IPS-18a (cell line): ENCODE measurements at regions not wholly inside any gene's neighbourhood (a gene's known extent, or its start where the extent isn't known, plus 50 kb on each side); places are given as distances from the start of the nearest gene placed in this dataset.

ENCODE experiments used
- H3K27ac ChIP-seq: one replicate; pipeline ENCODE4 v1.5.1; 2013; ENCODE audit warnings: low read length
- H3K27me3 ChIP-seq: one replicate; pipeline ENCODE4 v1.6.1; 2013; ENCODE audit warnings: mild to moderate bottlenecking, low read length; ENCODE audit not compliant: control insufficient read depth, insufficient read depth
- H3K36me3 ChIP-seq: one replicate; pipeline ENCODE4 v1.6.1; 2013; ENCODE audit warnings: low read depth, low read length; ENCODE audit not compliant: control insufficient read depth
- H3K4me1 ChIP-seq: one replicate; pipeline ENCODE4 v1.6.1; 2013; ENCODE audit warnings: low read depth, low read length; ENCODE audit not compliant: control insufficient read depth
- H3K4me3 ChIP-seq: one replicate; pipeline ENCODE4 v1.5.1; 2013; ENCODE audit warnings: low read length
- H3K9ac ChIP-seq: one replicate; pipeline ENCODE4 v1.6.1; 2013; ENCODE audit warnings: mild to moderate bottlenecking, low read length, moderate library complexity
- H3K9me3 ChIP-seq: one replicate; pipeline ENCODE4 v1.6.1; 2013; ENCODE audit warnings: low read depth, low read length; ENCODE audit not compliant: control insufficient read depth

- Histone ChIP-seq H3K4me3 (no peak overlapping the region), H3K27me3 (no peaks in the 10 kb centered on the region)
Observed at GRCh38 chrX:39117101-39117500, 315.8 kb downstream of the MID1IP1 start.

GRCh38 chrX:39121903-39122302, 320.6 kb downstream of the MID1IP1 start:
- no peak overlapping the region for H3K27ac ChIP-seq
- no peaks in the 10 kb centered on the region for H3K4me1 ChIP-seq
- H3K9me3 ChIP-seq = peaks cover 16% of the 10 kb centered on the region
- no peak overlapping the region for H3K9ac ChIP-seq
- no peaks in the 10 kb centered on the region for H3K36me3 ChIP-seq
- H3K4me3 ChIP-seq = no peak overlapping the region
- H3K27me3 ChIP-seq = no peaks in the 10 kb centered on the region

More at GRCh38 chrX:39117101-39117500, 315.8 kb downstream of the MID1IP1 start:
- Histone ChIP-seq H3K27ac (no peak overlapping the region), H3K9me3 (peaks cover 20% of the 10 kb centered on the region), H3K9ac (no peak overlapping the region), H3K36me3 (no peaks in the 10 kb centered on the region), H3K4me1 (no peaks in the 10 kb centered on the region)

- H3K27ac ChIP-seq = no peak overlapping the region
- no peak overlapping the region for H3K4me3 ChIP-seq
- H3K9ac ChIP-seq = no peak overlapping the region
- H3K4me1 ChIP-seq = no peaks in the 10 kb centered on the region
- no peaks in the 10 kb centered on the region for H3K36me3 ChIP-seq
- peaks cover 12% of the 10 kb centered on the region for H3K9me3 ChIP-seq
- no peaks in the 10 kb centered on the region for H3K27me3 ChIP-seq
Observed at GRCh38 chrX:39125834-39126233, 324.6 kb downstream of the MID1IP1 start.

- Histone ChIP-seq H3K4me1 (no peaks in the 10 kb centered on the region), H3K36me3 (no peaks in the 10 kb centered on the region), H3K9me3 (peaks cover 27% of the 10 kb centered on the region), H3K9ac (no peak overlapping the region), H3K4me3 (no peak overlapping the region), H3K27ac (no peak overlapping the region), H3K27me3 (no peaks in the 10 kb centered on the region)
Observed at GRCh38 chrX:39133971-39134370, 332.7 kb downstream of the MID1IP1 start.

GRCh38 chrX:39137363-39137954, 336.2 kb downstream of the MID1IP1 start:
- Histone ChIP-seq H3K27ac (no peak overlapping the region), H3K36me3 (no peaks in the 10 kb centered on the region), H3K4me1 (no peaks in the 10 kb centered on the region), H3K27me3 (no peaks in the 10 kb centered on the region), H3K4me3 (no peak overlapping the region), H3K9me3 (peaks cover 32% of the 10 kb centered on the region), H3K9ac (no peak overlapping the region)

GRCh38 chrX:39140581-39140980, 339.3 kb downstream of the MID1IP1 start:
- H3K4me3 ChIP-seq = no peak overlapping the region
- H3K4me1 ChIP-seq = no peaks in the 10 kb centered on the region
- no peaks in the 10 kb centered on the region for H3K36me3 ChIP-seq
- H3K9ac ChIP-seq = no peak overlapping the region
- peaks cover 31% of the 10 kb centered on the region for H3K9me3 ChIP-seq
- H3K27me3 ChIP-seq = no peaks in the 10 kb centered on the region
- H3K27ac ChIP-seq = no peak overlapping the region

GRCh38 chrX:39144323-39144722, 343.1 kb downstream of the MID1IP1 start:
- Histone ChIP-seq H3K9me3 (peaks cover 25% of the 10 kb centered on the region), H3K4me1 (no peaks in the 10 kb centered on the region), H3K9ac (no peak overlapping the region), H3K27me3 (no peaks in the 10 kb centered on the region), H3K27ac (no peak overlapping the region), H3K4me3 (no peak overlapping the region), H3K36me3 (no peaks in the 10 kb centered on the region)

- Histone ChIP-seq H3K27me3 (no peaks in the 10 kb centered on the region), H3K4me3 (no peak overlapping the region), H3K9ac (no peak overlapping the region), H3K27ac (no peak overlapping the region), H3K9me3 (peaks cover 25% of the 10 kb centered on the region), H3K4me1 (peaks cover 1% of the 10 kb centered on the region), H3K36me3 (no peaks in the 10 kb centered on the region)
Observed at GRCh38 chrX:39144956-39145355, 343.7 kb downstream of the MID1IP1 start.

GRCh38 chrX:39145859-39146258, 344.6 kb downstream of the MID1IP1 start:
- H3K4me3 ChIP-seq = no peak overlapping the region
- H3K4me1 ChIP-seq = peaks cover 9% of the 10 kb centered on the region
- H3K9me3 ChIP-seq = peaks cover 21% of the 10 kb centered on the region

GRCh38 chrX:39149761-39150160, 348.5 kb downstream of the MID1IP1 start:
- no peaks in the 10 kb centered on the region for H3K27me3 ChIP-seq
- no peak overlapping the region for H3K27ac ChIP-seq
- H3K4me1 ChIP-seq = peaks cover 9% of the 10 kb centered on the region
- no peak overlapping the region for H3K9ac ChIP-seq
- H3K9me3 ChIP-seq = peaks cover 24% of the 10 kb centered on the region
- H3K36me3 ChIP-seq = no peaks in the 10 kb centered on the region
- peak overlapping the region; percentile 7 for H3K4me3 ChIP-seq

More at GRCh38 chrX:39145859-39146258, 344.6 kb downstream of the MID1IP1 start:
- H3K9ac ChIP-seq = no peak overlapping the region
- no peaks in the 10 kb centered on the region for H3K27me3 ChIP-seq
- no peaks in the 10 kb centered on the region for H3K36me3 ChIP-seq
- H3K27ac ChIP-seq = no peak overlapping the region

- Histone ChIP-seq H3K36me3 (no peaks in the 10 kb centered on the region), H3K9me3 (peaks cover 27% of the 10 kb centered on the region), H3K27me3 (no peaks in the 10 kb centered on the region), H3K27ac (no peak overlapping the region), H3K9ac (no peak overlapping the region), H3K4me3 (peak overlapping the region; percentile 7), H3K4me1 (peaks cover 9% of the 10 kb centered on the region)
Observed at GRCh38 chrX:39150220-39150619, 349.0 kb downstream of the MID1IP1 start.

GRCh38 chrX:39150621-39151020, 349.4 kb downstream of the MID1IP1 start:
- H3K27me3 ChIP-seq = no peaks in the 10 kb centered on the region
- H3K36me3 ChIP-seq = no peaks in the 10 kb centered on the region
- peaks cover 9% of the 10 kb centered on the region for H3K4me1 ChIP-seq
- H3K27ac ChIP-seq = no peak overlapping the region
- no peak overlapping the region for H3K9ac ChIP-seq
- H3K4me3 ChIP-seq = no peak overlapping the region
- peaks cover 28% of the 10 kb centered on the region for H3K9me3 ChIP-seq
